GM19438 (cell line): ENCODE measurements at regions not wholly inside any gene's neighbourhood (a gene's known extent, or its start where the extent isn't known, plus 50 kb on each side); places are given as distances from the start of the nearest gene placed in this dataset.

Experiments
- ATAC-seq: cut with Tn5 transposase; IDR thresholded peaks from one replicate; pipeline ENCODE4 v1.9.1; 2021; ENCODE audit warnings: low read depth; ENCODE audit not compliant: unreplicated experiment

- no peak for ATAC-seq
Measured at GRCh38 chr5:40390281-40391149, 289.2 kb upstream of the PTGER4 start.

GRCh38 chr5:40389591-40389990 is 290.1 kb upstream of the PTGER4 start:
- no peak for ATAC-seq

DNA sequence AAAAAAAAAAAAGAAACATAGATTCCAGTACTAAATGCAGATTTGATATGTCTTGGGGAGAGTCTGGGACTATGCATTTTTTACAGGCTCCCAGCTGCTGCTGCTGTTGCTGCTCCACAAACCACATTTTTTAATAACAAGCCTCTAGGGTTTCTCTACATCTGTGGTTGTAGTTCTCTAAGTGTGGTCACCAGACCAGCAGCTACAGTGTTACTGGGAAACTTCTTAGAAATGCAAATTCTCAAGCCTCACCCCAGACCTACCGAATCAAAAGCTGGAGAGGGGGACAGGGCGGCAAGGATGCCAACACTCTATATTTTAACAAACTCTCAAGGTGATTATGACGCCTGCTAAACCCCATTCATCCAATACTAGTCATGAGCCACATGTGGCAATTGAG is 293.4 kb upstream of the PTGER4 start:
- peak; percentile 92 for ATAC-seq

GRCh38 chr5:40385544-40385943 is 294.2 kb upstream of the PTGER4 start:
- ATAC-seq, result no peak

DNA sequence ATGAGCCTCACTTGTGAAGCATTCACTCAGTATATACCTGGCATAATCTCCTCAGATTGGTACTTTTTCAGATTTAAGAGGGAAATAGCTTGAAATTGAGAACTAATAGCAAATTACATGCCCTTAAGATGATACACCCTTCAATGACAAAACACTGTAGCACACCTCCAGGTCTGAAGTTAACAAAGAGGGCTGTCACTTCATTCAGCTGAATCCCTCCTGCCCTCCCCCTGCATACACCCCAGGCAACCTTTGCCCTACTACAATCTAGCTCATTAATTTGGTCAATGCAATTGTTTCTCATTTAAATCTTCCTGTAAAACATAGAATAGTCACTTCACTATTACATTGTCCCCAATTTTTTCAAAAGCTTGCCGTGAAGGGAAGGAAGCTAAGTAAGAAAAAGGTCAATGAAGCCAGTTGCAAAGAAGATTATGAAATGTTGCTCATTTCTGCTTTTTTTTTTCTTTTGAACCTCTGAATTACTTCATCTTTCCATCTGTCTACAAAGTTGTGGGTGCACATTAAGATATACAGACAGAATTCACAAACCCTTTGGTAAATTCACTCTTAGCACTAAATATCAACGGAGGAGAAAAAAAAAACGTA is 294.8 kb upstream of the PTGER4 start:
- ATAC-seq, result no peak

- no peak for ATAC-seq
Measured at GRCh38 chr5:40383749-40384651, 295.7 kb upstream of the PTGER4 start.

- ATAC-seq, result no peak
Measured at GRCh38 chr5:40381676-40382363, 297.9 kb upstream of the PTGER4 start.

DNA sequence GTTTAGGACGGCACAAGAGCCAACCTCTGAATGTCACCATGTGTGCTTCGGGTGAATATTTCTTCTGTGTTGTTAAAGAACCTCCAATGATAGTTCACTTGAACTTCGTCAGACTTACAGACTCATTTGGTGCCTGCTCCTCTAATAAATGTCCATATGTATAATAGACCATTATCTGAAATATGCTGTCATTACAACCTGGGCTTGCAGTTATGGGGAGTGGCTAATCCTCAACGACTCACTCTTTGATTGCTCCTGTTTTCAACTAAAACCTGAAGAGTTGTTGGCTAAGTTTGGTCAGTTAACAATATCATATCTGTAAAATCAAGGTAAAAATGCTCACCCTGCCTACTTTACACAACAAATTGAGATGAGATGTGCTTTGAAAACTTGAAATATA is 298.7 kb upstream of the PTGER4 start:
- no peak for ATAC-seq

DNA sequence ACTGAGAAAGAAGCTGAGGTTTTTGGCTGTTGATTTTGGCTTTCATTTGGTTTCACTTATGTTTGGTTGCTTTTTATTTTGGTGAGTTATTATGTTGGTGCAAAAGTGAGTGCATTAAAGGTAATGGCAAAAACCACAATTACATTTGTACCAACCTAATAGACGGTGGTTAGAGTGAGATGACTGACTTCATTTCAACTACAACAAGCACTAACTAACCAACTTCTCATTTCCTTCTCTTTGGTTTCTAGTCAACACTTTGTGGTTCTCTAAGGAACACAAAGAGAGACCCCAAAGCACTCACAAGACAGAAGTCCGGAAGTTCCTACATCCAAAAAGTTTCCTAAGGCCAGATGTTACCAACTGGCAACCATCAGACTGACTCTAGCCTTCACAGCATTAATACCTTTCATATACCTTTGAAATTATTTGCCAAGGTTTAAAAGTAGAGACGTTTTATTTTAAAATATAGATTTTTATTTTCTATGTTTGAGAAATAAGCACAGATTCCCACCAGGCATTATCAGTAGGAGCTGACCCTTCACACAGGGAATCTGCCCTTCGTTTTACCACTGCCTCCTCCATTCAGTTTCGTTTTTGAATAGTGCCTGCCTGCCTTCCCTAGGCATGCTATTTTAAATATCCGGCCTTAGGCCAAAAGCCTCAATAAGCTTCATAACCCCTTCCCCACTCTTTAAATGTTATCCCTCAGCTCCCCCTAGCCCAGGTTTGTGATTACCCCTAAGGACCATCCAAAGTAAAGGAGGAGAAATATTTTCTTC is 301.1 kb upstream of the PTGER4 start:
- ATAC-seq, result peak; percentile 80

DNA sequence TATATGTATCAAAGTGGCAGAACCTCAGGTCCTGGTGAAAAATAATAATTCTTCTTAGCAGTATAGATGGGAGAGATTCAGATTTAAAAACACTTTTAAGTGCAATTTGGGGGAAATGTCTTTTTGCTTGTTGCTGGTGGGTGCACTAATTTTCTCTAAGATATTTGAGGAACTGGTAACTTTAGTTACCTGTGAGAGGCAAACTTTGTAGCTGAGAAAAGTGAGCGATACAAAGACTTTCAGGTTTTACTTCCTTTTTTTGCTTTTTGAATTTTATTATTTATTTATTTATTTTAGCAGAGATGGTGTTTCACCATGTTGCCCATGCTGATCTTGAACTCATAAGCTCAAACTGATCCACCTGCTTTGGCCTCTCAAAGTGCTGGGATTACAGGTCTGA is 303.1 kb upstream of the PTGER4 start:
- ATAC-seq, result peak; percentile 36

- no peak for ATAC-seq
Measured at GRCh38 chr5:40374853-40375252, 304.9 kb upstream of the PTGER4 start.

DNA sequence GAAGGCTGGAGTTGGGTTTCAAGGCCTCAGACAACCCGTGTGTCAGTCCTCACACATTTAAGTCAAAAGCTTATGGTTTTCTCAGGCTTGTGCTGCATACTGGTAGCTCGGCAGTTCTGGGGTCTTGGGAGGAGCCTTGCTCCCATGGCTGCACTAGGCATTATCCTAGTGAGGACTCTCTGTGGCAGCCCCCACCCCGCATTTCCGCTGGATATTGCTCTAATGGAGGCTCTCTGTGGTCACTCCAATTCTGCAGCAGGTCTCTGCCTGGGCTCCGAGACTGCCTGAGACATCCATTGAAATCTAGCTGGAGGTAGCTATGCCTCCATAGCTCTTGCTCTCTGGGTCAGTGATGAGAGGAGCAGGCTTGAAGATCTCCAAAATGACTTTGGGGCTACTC is 311.5 kb upstream of the PTGER4 start:
- no peak for ATAC-seq

- no peak for ATAC-seq
Measured at GRCh38 chr5:40367255-40367654, 312.5 kb upstream of the PTGER4 start.

DNA sequence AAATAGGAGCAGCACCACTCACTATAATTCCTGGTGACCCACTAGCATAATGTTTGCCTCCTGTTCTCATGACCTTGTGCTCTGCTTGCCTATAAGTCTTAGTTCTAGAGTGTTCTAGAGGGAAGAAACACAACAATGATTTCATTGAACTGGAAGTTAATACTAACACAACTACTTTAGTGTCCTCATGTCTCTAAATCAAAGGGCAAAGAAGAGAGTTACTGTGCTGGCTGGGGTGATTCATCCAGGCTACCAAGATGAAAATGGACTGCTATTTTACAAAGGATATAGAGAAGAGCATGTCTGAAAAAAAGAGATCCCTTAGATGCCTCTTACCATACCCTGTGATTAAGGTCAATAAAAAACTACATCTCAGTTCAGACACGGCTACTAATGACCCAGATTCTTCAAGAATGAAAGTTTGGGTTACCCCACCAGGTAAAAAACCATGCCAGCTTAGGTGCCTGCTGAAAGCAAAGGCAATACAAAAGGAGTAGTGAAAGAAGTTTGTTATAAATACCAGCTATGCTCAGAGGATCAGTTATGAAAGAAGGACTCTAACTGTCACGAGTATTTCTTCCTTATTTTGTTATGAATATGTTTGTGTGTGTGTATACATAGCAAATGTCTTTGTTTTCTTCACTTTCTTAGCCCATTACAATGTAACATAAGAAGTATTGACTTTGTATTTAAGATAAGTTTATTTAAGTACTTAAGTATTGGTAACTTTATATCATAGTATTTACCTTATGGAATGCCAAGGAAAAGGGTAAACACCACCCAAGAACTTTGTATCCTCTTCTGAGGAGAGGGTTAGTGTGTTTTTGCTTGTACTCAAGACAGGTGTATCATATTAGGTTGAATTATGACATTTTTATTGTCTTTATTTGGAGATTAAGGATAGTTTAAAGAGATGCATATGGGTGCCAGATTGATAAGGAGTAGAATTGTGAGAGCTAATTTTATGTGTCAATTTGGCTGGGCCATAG is 314.1 kb upstream of the PTGER4 start:
- ATAC-seq, result no peak

DNA sequence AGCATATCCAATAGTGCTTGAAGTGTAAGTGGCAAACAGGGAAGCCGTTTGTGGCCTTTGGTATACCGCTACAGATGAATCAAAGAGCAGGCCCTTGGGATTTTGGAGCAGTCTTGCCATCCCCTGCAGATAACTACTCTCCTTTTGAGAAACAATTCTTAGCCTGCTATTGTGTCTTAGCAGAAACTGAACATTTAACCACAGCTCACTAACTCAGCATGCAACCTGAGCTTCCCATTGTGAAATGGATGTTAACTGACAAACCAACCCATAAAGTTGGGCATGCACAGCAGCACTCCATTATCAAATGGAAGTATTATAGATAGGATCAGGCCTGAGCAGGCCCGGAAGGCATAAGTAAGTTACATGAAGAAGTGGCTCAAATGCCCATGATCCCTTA is 315.3 kb upstream of the PTGER4 start:
- ATAC-seq, result no peak

GRCh38 chr5:40361378-40361777 is 318.3 kb upstream of the PTGER4 start:
- ATAC-seq, result no peak

- ATAC-seq, result no peak
Measured at GRCh38 chr5:40360685-40361084, 319.0 kb upstream of the PTGER4 start.

- ATAC-seq, result no peak
Measured at GRCh38 chr5:40359832-40360231, 319.9 kb upstream of the PTGER4 start.

DNA sequence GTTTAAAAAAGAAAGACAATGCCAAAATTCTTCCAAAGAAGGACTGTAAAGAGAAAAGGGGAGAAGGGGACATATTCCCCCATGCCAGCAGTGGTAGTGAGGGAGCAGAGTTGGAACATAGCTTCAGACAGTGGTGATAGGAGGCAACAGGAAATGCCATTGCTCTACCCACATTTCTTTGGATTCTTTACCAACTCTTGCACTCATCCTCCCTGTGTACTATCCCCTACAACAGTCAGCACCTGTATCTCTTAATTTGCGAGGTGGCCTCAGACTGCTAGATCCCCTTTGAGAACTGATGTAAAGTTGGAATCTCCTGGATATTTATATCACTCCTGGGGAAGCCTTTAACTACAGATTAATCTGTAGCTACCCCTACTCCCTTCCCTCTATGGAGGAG is 320.6 kb upstream of the PTGER4 start:
- no peak for ATAC-seq
